Fibroblast of lung (primary cell): ENCODE measurements at regions not wholly inside any gene's neighbourhood (a gene's known extent, or its start where the extent isn't known, plus 50 kb on each side); places are given as distances from the start of the nearest gene placed in this dataset.

Experiments
- DNase-seq, 2 donors: peaks; one replicate each; pipeline versions ENCODE4 v3.0.0 to v3.0.0-alpha.2; 2010; ENCODE audit warnings: low read depth in 2 of 2
- H2AFZ ChIP-seq: 2 replicates; pipeline ENCODE4 v1.5.1; 2012; ENCODE audit warnings: low read length, control low read depth, inconsistent platforms
- H3K27ac ChIP-seq: 2 replicates; pipeline ENCODE4 v1.5.1; 2011; ENCODE audit warnings: low read length, control low read depth; ENCODE audit not compliant: insufficient read depth
- H3K27me3 ChIP-seq: 2 replicates; pipeline ENCODE4 v1.5.1; 2011; ENCODE audit warnings: mild to moderate bottlenecking, low read length; ENCODE audit not compliant: control insufficient read depth, insufficient read depth
- H3K36me3 ChIP-seq: 2 replicates; pipeline ENCODE4 v1.5.1; 2011; ENCODE audit warnings: low read length; ENCODE audit not compliant: control insufficient read depth, insufficient read depth
- H3K4me1 ChIP-seq: 2 replicates; pipeline ENCODE4 v1.5.1; 2011; ENCODE audit warnings: low read length; ENCODE audit not compliant: control insufficient read depth, insufficient read depth; ENCODE audit errors: extremely low read depth
- H3K4me2 ChIP-seq: 2 replicates; pipeline ENCODE4 v1.5.1; 2011; ENCODE audit warnings: low read length, control low read depth; ENCODE audit not compliant: insufficient read depth; ENCODE audit errors: extremely low read depth
- H3K4me3 ChIP-seq, 4 experiments: fragments of 200-600 bp in 1 of 4; sonication (generic) in 1 of 4; replicated peaks in 1 of 4; 2 replicates each; pipeline ENCODE4 v1.5.1; 2011 to 2016; ENCODE audit warnings: low read length in 4 of 4, low read depth in 3 of 4, mild to moderate bottlenecking in 3 of 4, control low read depth in 2 of 4, inconsistent platforms in 1 of 4, mixed read lengths in 1 of 4; ENCODE audit not compliant: insufficient read depth in 1 of 4; ENCODE audit errors: control extremely low read depth in 1 of 4
- H3K79me2 ChIP-seq: 2 replicates; pipeline ENCODE4 v1.5.1; 2012; ENCODE audit warnings: mild to moderate bottlenecking, low read length, inconsistent platforms; ENCODE audit not compliant: control insufficient read depth, insufficient read depth
- H3K9ac ChIP-seq: 2 replicates; pipeline ENCODE4 v1.5.1; 2011; ENCODE audit warnings: mild to moderate bottlenecking, low read length, control low read depth; ENCODE audit not compliant: insufficient read depth
- H3K9me3 ChIP-seq: 2 replicates; pipeline ENCODE4 v1.5.1; 2012; ENCODE audit warnings: low read depth, low read length; ENCODE audit not compliant: control insufficient read depth, insufficient read depth
- H4K20me1 ChIP-seq: 2 replicates; pipeline ENCODE4 v1.5.1; 2011; ENCODE audit warnings: low read length; ENCODE audit not compliant: control insufficient read depth, insufficient read depth; ENCODE audit errors: extremely low read depth
- CTCF ChIP-seq, 2 donors: IDR thresholded peaks in 1 of 2; conservative IDR thresholded peaks in 1 of 2; 1 replicate in 1 of 2; 2 replicates in 1 of 2; pipeline ENCODE4 v1.5.1; 2011 to 2012; ENCODE audit warnings: low read length in 2 of 2, control low read depth in 1 of 2, inconsistent platforms in 1 of 2, low read depth in 1 of 2, mild to moderate bottlenecking in 1 of 2
- EZH2 ChIP-seq: IDR thresholded peaks from 2 replicates; pipeline ENCODE4 v1.5.1; 2012; ENCODE audit warnings: low read length, control low read depth, mild to moderate bottlenecking; ENCODE audit errors: missing control alignments

GRCh38 chr4:104890598-104891275 is 255.9 kb upstream of the TET2 start:
- DNase-seq: no peak
- H4K20me1 ChIP-seq: no peaks in the 10 kb centered on the region
- no peak overlapping the region for H3K9ac ChIP-seq
- H3K27ac ChIP-seq: no peak overlapping the region
- H3K4me3 ChIP-seq: no peak overlapping the region
- H3K79me2 ChIP-seq: no peaks in the 10 kb centered on the region
- no peak overlapping the region for H3K4me2 ChIP-seq
- no peaks in the 10 kb centered on the region for H3K36me3 ChIP-seq
- H2AFZ ChIP-seq: no peak overlapping the region
- no peaks in the 10 kb centered on the region for H3K27me3 ChIP-seq
- H3K9me3 ChIP-seq: no peaks in the 10 kb centered on the region
- no peak for TF ChIP-seq EZH2
- TF ChIP-seq CTCF (conservative IDR thresholded peaks at IDR 0.05 in 1 of 2, IDR thresholded peaks at IDR 0.05 in 1 of 2; ENCODE audit: low read depth in 1 of 2, low read length in 2 of 2): no peak
- H3K4me1 ChIP-seq: no peaks in the 10 kb centered on the region

- Histone ChIP-seq H3K4me2 (no peak overlapping the region), H3K79me2 (no peaks in the 10 kb centered on the region), H3K9ac (no peak overlapping the region), H3K27ac (no peak overlapping the region), H3K36me3 (no peaks in the 10 kb centered on the region), H3K4me3 (no peak overlapping the region), H3K4me1 (no peaks in the 10 kb centered on the region), H3K27me3 (no peaks in the 10 kb centered on the region), H3K9me3 (no peaks in the 10 kb centered on the region), H2AFZ (no peak overlapping the region), H4K20me1 (no peaks in the 10 kb centered on the region)
- TF ChIP-seq CTCF (conservative IDR thresholded peaks at IDR 0.05 in 1 of 2, IDR thresholded peaks at IDR 0.05 in 1 of 2; ENCODE audit: low read depth in 1 of 2, low read length in 2 of 2) (no peak), EZH2 (no peak)
- peak in 1 of 2 donors; percentile 70 for DNase-seq
Observed at GRCh38 chr4:104896660-104897645, 249.7 kb upstream of the TET2 start.

GRCh38 chr4:104899863-104900262 is 246.8 kb upstream of the TET2 start:
- Histone ChIP-seq H3K4me1 (no peaks in the 10 kb centered on the region), H3K27me3 (no peaks in the 10 kb centered on the region), H3K36me3 (no peaks in the 10 kb centered on the region), H3K79me2 (no peaks in the 10 kb centered on the region), H3K27ac (no peak overlapping the region), H3K4me3 (no peak overlapping the region), H3K9ac (no peak overlapping the region), H3K4me2 (no peak overlapping the region), H3K9me3 (no peaks in the 10 kb centered on the region), H4K20me1 (no peaks in the 10 kb centered on the region), H2AFZ (no peak overlapping the region)
- TF ChIP-seq CTCF (conservative IDR thresholded peaks at IDR 0.05 in 1 of 2, IDR thresholded peaks at IDR 0.05 in 1 of 2; ENCODE audit: low read depth in 1 of 2, low read length in 2 of 2): no peak
- TF ChIP-seq EZH2: no peak
- DNase-seq: no peak
